LNCaP clone FGC (cell line): ENCODE measurements at regions not wholly inside any gene's neighbourhood (a gene's known extent, or its start where the extent isn't known, plus 50 kb on each side); places are given as distances from the start of the nearest gene placed in this dataset.

Experiments
- DNase-seq: peaks from one replicate; pipeline ENCODE4 v3.0.0-alpha.2; 2011; ENCODE audit warnings: low read depth
- H3K4me3 ChIP-seq: 2 replicates; pipeline ENCODE4 v1.5.1; 2011; ENCODE audit warnings: mild to moderate bottlenecking, low read depth, low read length, control low read depth
- TF ChIP-seq, protein P1 (sequence below): IDR thresholded peaks from 2 replicates; pipeline ENCODE4 v1.5.1; 2012; ENCODE audit warnings: mild to moderate bottlenecking; ENCODE audit not compliant: control insufficient read depth, insufficient read depth; ENCODE audit errors: extremely low read depth

GRCh38 chr3:174710612-174711011 is 148.5 kb upstream of the NAALADL2 start:
- no peak overlapping the region for H3K4me3 ChIP-seq
- TF ChIP-seq, protein P1, sequence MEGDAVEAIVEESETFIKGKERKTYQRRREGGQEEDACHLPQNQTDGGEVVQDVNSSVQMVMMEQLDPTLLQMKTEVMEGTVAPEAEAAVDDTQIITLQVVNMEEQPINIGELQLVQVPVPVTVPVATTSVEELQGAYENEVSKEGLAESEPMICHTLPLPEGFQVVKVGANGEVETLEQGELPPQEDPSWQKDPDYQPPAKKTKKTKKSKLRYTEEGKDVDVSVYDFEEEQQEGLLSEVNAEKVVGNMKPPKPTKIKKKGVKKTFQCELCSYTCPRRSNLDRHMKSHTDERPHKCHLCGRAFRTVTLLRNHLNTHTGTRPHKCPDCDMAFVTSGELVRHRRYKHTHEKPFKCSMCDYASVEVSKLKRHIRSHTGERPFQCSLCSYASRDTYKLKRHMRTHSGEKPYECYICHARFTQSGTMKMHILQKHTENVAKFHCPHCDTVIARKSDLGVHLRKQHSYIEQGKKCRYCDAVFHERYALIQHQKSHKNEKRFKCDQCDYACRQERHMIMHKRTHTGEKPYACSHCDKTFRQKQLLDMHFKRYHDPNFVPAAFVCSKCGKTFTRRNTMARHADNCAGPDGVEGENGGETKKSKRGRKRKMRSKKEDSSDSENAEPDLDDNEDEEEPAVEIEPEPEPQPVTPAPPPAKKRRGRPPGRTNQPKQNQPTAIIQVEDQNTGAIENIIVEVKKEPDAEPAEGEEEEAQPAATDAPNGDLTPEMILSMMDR = no peak
- no peak for DNase-seq

- no peak overlapping the region for H3K4me3 ChIP-seq
These were observed 143.7 kb upstream of the NAALADL2 start for GRCh38 chr3:174715386-174715785.

DNA sequence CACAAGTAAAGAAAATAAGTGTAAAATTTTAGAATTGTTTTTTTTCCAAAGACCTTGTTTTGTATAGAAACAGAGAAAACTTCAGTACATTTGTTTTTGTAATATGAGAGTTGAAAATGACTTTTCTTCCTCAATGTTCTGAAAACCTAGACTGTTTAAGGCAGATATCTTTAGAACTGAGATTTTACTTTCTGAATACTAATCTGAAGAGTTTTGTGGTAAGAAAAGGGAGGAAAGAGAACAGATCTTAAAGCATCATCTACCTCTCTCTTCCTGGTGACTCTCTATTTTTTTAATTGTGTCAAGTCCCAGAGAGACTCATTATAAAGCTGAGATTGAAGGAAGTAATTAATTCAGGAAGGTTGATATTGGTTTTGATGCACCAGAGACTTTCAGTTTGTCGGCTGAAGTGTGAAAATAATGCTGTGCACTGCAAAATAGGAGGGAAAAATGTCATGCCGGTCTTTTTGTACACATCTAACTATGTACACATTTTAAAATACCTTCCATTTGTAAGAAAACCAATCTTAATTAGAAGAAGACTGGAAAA is 142.1 kb upstream of the NAALADL2 start:
- no peak for DNase-seq
- no peak overlapping the region for H3K4me3 ChIP-seq
- TF ChIP-seq, protein P1 = no peak

More at GRCh38 chr3:174715386-174715785, 143.7 kb upstream of the NAALADL2 start:
- DNase-seq = no peak
- TF ChIP-seq, protein P1 = no peak

GRCh38 chr3:174720717-174721116 is 138.4 kb upstream of the NAALADL2 start:
- H3K4me3 ChIP-seq = no peak overlapping the region
- TF ChIP-seq, protein P1 = no peak
- no peak for DNase-seq

GRCh38 chr3:174725303-174725702 is 133.8 kb upstream of the NAALADL2 start:
- TF ChIP-seq, protein P1 = no peak
- DNase-seq = no peak
- no peak overlapping the region for H3K4me3 ChIP-seq

DNA sequence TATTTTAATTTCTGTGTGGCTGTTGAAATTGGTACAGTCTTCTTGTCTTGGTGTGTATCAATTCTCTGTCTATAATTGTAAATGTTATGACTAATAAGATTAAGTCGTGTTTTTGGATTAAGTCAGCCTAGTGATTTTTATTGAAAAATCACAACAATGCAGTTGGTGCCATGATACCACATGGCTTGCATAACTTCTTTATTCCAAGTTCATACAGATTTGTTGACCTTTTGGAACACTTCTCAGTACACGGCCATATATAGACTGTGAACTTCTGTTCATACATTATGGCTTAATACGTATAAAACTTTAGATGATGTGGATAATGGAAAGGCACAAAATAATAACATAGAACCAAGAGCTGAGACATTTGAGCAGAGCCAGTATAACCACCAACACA is 121.2 kb upstream of the NAALADL2 start:
- H3K4me3 ChIP-seq = no peak overlapping the region
- TF ChIP-seq, protein P1 = no peak
- no peak for DNase-seq

GRCh38 chr3:174749143-174749542 is 110.0 kb upstream of the NAALADL2 start:
- TF ChIP-seq, protein P1 = no peak
- DNase-seq = no peak
- H3K4me3 ChIP-seq = no peak overlapping the region
